Dendritic cell treated with granulocyte-macrophage colony-stimulating factor and Interleukin-4, amounts not matched to agents 40 ng/mL and 50 ng/mL, for 4 days (primary cell): ENCODE measurements at regions not wholly inside any gene's neighbourhood (a gene's known extent, or its start where the extent isn't known, plus 50 kb on each side); places are given as distances from the start of the nearest gene placed in this dataset.

Experiments
- H3K27ac Mint-ChIP-seq: one replicate; pipeline ENCODE4 v1.8.0; 2022; ENCODE audit warnings: mild to moderate bottlenecking, mixed read lengths
- H3K27me3 Mint-ChIP-seq: one replicate; pipeline ENCODE4 v1.8.0; 2022; ENCODE audit warnings: mild to moderate bottlenecking, mixed read lengths
- H3K36me3 Mint-ChIP-seq: one replicate; pipeline ENCODE4 v1.8.0; 2022; ENCODE audit warnings: low read depth, mixed read lengths
- H3K4me1 Mint-ChIP-seq: one replicate; pipeline ENCODE4 v1.8.0; 2022; ENCODE audit warnings: low read depth, mixed read lengths
- H3K4me3 Mint-ChIP-seq: one replicate; pipeline ENCODE4 v1.8.0; 2022; ENCODE audit warnings: mild to moderate bottlenecking, moderate library complexity, mixed read lengths
- H3K9me3 Mint-ChIP-seq: one replicate; pipeline ENCODE4 v1.8.0; 2022; ENCODE audit warnings: mixed read lengths
- intact Hi-C: fragments of 100-400 bp; cut with micrococcal nuclease; formaldehyde crosslinking; loops from one replicate; pipeline ENCODE4 v1.15.0; 2022

- Mint-ChIP-seq H3K36me3 (no peaks in the 10 kb centered on the region), H3K4me1 (no peaks in the 10 kb centered on the region), H3K27me3 (no peaks in the 10 kb centered on the region), H3K9me3 (no peaks in the 10 kb centered on the region), H3K27ac (no peak overlapping the region), H3K4me3 (no peak overlapping the region)
- intact Hi-C loops: no loop called here
Measured at GRCh38 chr11:24437123-24437522, 59.7 kb upstream of the LUZP2 start.
